Transverse colon (tissue), 4 donors: ENCODE measurements at regions not wholly inside any gene's neighbourhood (a gene's known extent, or its start where the extent isn't known, plus 50 kb on each side); places are given as distances from the start of the nearest gene placed in this dataset.

ENCODE experiments used
- DNase-seq: peaks from one replicate; pipeline ENCODE4 v3.0.0-alpha.2; 2019
- H3K27ac ChIP-seq, 4 donors: fragments of 200-600 bp; sonication (generic); 2 replicates each; pipeline ENCODE4 v1.5.1; 2016 to 2018; ENCODE audit warnings: inconsistent platforms in 4 of 4
- H3K27me3 ChIP-seq: fragments of 200-600 bp; sonication (generic); 2 replicates; pipeline ENCODE4 v1.5.1; 2017; ENCODE audit warnings: inconsistent platforms
- H3K36me3 ChIP-seq, 4 donors: fragments of 200-600 bp; sonication (generic); 2 replicates each; pipeline ENCODE4 v1.5.1; 2017 to 2019; ENCODE audit warnings: inconsistent platforms in 4 of 4
- H3K4me1 ChIP-seq, 4 donors: fragments of 200-600 bp; sonication (generic); 2 replicates each; pipeline ENCODE4 v1.5.1; 2017 to 2020; ENCODE audit warnings: inconsistent platforms in 4 of 4
- H3K4me3 ChIP-seq, 4 donors: fragments of 200-600 bp; sonication (generic); 1 replicate in 1 of 4; 2 replicates in 3 of 4; pipeline versions ENCODE4 v1.5.1 to v1.6.1; 2017 to 2019; ENCODE audit warnings: inconsistent platforms in 4 of 4
- H3K9me3 ChIP-seq, 2 donors: fragments of 200-600 bp; sonication (generic); 2 replicates each; pipeline ENCODE4 v1.5.1; 2017 to 2019; ENCODE audit warnings: inconsistent platforms in 2 of 2
- EP300 ChIP-seq: sonication (generic); formaldehyde crosslinking; IDR thresholded peaks from one replicate; pipeline ENCODE4 v1.6.1; 2017; ENCODE audit warnings: antibody characterized with exemption, low read depth
- POLR2A ChIP-seq: fragments of 450-650 bp; IDR thresholded peaks from one replicate; pipeline ENCODE4 v1.6.1; 2016; ENCODE audit warnings: antibody characterized with exemption, mild to moderate bottlenecking, moderate library complexity
- POLR2AphosphoS5 ChIP-seq, 3 donors: sonication (generic); formaldehyde crosslinking; IDR thresholded peaks; one replicate each; pipeline ENCODE4 v1.6.1; 2016; ENCODE audit warnings: antibody characterized with exemption in 3 of 3
- WGBS, 2 donors: methylation state at CpG; one replicate each; pipeline ENCODE4 v1.1.5; 2018; ENCODE audit warnings: low coverage in 1 of 2; 5-methylcytosine and 5-hydroxymethylcytosine counted together
- in situ Hi-C, 4 donors: fragments of 200-750 bp; cut with MboI; loops; one replicate each; pipeline versions ENCODE4 v1.15.0 to v1.15.1; 2017; ENCODE audit warnings: low sequenced_read_pairs in 3 of 4, low pct_ligation_motif_present in 1 of 4, low pct_unique_long_range_greater_than_20kb in 1 of 4
- intact Hi-C: fragments of 100-400 bp; cut with DNase I; formaldehyde crosslinking; loops from one replicate; pipeline ENCODE4 v1.15.1; 2023; ENCODE audit warnings: low total_unique reads
- TF ChIP-seq, protein P1 (sequence below), 5 experiments: fragments of 200-600 bp in 3 of 5; fragments of 450-650 bp in 2 of 5; sonication (generic) in 3 of 5; IDR thresholded peaks; 1 replicate in 2 of 5; 2 replicates in 3 of 5; pipeline ENCODE4 v1.5.1; 2016 to 2017; ENCODE audit warnings: antibody characterized with exemption in 5 of 5, inconsistent platforms in 3 of 5, mild to moderate bottlenecking in 2 of 5, moderate library complexity in 1 of 5

DNA sequence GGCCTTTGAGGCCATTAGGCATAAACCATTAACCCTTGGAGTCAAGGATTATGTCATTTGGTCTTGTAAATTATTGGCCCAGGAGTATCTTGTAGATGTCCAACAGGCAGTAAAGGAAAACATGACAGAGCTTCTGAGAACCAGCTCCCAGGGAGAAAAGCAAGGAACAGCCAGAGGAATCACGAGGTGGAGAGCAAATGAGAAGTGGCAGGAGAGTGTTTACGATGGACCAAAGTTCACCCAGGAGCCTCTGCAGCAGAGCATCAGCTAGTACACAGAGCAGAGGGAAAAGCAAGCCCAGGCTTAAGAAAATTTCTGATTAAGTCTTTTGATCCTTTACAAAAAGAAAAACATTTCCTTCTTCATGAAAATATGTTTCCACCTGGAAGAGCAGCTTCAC is 206.2 kb downstream of the NDUFS4 start:
- WGBS, 2 donors: 31 to 71% methylated on average over 1 to 2 of the region's 2 CpGs

DNA sequence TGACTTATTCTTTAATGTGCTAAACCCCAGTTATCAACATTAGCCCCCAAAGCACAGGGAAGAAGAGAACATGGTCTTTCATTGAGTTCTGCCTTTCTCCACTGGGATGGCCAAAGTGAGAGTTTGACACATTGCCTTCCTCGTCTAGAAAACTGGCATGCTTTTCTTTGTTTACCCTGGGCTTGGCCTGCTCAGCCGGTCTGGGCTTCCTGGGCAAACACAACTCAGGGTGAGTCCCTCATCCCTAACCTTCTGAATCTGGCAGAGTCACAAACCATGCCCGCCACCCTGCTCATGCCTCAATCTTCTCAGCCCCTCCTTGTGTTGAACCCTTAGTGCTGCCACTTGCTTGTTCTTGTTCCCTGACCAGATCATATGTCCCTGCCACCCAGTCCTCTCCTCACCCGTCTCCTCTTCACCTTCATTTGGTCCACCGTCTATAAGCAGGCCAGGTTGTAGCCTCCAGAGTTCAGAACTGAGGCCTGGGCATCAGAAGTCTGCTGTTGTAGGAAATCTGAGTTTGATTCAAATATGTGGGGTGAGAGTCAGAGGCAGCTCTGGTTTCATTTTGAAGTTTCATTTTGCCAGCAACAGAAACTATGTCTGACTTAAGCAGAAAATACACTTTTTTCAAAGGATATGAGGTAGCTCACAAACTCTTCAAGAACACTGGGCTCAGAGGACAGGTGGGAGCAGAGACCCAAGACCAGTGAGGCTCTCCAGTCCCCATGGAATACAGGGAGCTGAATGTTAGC is 217.6 kb downstream of the NDUFS4 start:
- no peaks in the 10 kb centered on the region for H3K4me1 ChIP-seq
- H3K36me3 ChIP-seq: no peaks in the 10 kb centered on the region
- no peak overlapping the region for H3K27ac ChIP-seq
- DNase-seq: no peak
- TF ChIP-seq POLR2AphosphoS5 (IDR thresholded peaks at IDR 0.05) (no peak), POLR2A (no peak), EP300 (no peak)
- TF ChIP-seq, protein P1, sequence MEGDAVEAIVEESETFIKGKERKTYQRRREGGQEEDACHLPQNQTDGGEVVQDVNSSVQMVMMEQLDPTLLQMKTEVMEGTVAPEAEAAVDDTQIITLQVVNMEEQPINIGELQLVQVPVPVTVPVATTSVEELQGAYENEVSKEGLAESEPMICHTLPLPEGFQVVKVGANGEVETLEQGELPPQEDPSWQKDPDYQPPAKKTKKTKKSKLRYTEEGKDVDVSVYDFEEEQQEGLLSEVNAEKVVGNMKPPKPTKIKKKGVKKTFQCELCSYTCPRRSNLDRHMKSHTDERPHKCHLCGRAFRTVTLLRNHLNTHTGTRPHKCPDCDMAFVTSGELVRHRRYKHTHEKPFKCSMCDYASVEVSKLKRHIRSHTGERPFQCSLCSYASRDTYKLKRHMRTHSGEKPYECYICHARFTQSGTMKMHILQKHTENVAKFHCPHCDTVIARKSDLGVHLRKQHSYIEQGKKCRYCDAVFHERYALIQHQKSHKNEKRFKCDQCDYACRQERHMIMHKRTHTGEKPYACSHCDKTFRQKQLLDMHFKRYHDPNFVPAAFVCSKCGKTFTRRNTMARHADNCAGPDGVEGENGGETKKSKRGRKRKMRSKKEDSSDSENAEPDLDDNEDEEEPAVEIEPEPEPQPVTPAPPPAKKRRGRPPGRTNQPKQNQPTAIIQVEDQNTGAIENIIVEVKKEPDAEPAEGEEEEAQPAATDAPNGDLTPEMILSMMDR (IDR thresholded peaks at IDR 0.05): no peak
- H3K9me3 ChIP-seq: no peaks in the 10 kb centered on the region
- in situ Hi-C loops: no loop called here
- no peaks in the 10 kb centered on the region for H3K27me3 ChIP-seq
- intact Hi-C loops: no loop called here
- no peak overlapping the region for H3K4me3 ChIP-seq
- 68% methylated on average over 5 of the region's 5 CpGs; no CpG with 5 or more reads in 1 of the 2 donors for WGBS, 2 donors

More for the DNA sequence above, 206.2 kb downstream of the NDUFS4 start:
- Histone ChIP-seq H3K27ac (no peak overlapping the region), H3K36me3 (no peaks in the 10 kb centered on the region), H3K4me3 (no peak overlapping the region), H3K9me3 (no peaks in the 10 kb centered on the region), H3K4me1 (no peaks in the 10 kb centered on the region), H3K27me3 (no peaks in the 10 kb centered on the region)
- TF ChIP-seq EP300: no peak
- in situ Hi-C loops (no loop called here), intact Hi-C loops (no loop called here)
- DNase-seq: no peak

DNA sequence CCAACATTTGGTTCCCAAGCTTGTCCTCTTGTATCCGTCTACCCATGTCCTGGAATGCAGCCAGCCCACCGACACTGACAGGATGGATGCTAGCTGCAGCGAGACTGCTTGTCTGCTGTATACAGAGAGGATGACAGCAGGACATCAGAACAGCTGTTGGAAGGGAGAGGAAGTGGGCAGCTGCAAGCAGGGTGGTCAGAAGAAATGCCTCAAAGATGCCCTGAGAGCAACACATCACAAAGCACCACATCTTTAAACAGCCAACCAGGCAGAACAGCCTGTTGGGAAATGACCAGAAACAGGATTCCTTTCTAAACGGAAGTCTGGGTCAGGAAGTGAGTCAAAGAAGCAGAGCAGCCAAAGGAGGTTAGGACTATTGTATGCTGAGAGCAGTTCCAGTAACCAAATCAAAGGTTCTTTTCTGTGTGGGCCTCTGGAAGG is 219.1 kb downstream of the NDUFS4 start:
- Histone ChIP-seq H3K4me3 (no peak overlapping the region), H3K27ac (no peak overlapping the region), H3K9me3 (no peaks in the 10 kb centered on the region), H3K27me3 (no peaks in the 10 kb centered on the region), H3K4me1 (no peaks in the 10 kb centered on the region), H3K36me3 (no peaks in the 10 kb centered on the region)
- TF ChIP-seq, protein P1 (IDR thresholded peaks at IDR 0.05): no peak
- no peak for TF ChIP-seq POLR2A
- no peak for TF ChIP-seq EP300
- TF ChIP-seq POLR2AphosphoS5 (IDR thresholded peaks at IDR 0.05): no peak
- intact Hi-C loops (no loop called here), in situ Hi-C loops (no loop called here)
- no peak for DNase-seq
- WGBS, 2 donors: 60 to 100% methylated on average over 1 to 4 of the region's 4 CpGs

DNA sequence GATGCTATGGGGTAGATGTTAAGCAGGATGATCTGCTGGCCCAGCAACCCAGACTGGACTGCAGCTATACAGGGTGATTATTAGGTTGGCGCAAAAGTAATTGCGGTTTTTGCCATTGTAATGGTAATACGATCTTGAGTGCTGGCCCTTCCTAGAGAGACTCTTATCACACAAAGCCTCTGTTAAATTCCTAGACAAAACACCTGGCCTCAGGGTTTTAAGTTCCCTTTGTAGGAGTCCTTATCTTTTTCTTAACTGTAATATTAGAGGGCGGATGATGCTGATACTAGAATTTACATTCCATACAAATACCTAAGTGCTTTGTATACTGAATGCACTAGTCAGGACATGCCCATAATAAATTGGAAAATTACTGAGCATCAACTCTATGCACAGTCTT is 222.2 kb downstream of the NDUFS4 start:
- no peaks in the 10 kb centered on the region for H3K27me3 ChIP-seq
- no peak for DNase-seq
- no peaks in the 10 kb centered on the region for H3K36me3 ChIP-seq
- H3K4me1 ChIP-seq: no peaks in the 10 kb centered on the region
- no peaks in the 10 kb centered on the region for H3K9me3 ChIP-seq
- intact Hi-C loops: no loop called here
- no peak for TF ChIP-seq POLR2A
- TF ChIP-seq, protein P1 (IDR thresholded peaks at IDR 0.05): no peak
- no peak for TF ChIP-seq POLR2AphosphoS5 (IDR thresholded peaks at IDR 0.05)
- no peak for TF ChIP-seq EP300
- in situ Hi-C loops: no loop called here
- 89 to 92% methylated on average over 3 to 4 of the region's 4 CpGs for WGBS, 2 donors
- H3K4me3 ChIP-seq: no peak overlapping the region
- no peak overlapping the region for H3K27ac ChIP-seq
